ENCODE measurements at regions not wholly inside any gene's neighbourhood (a gene's known extent, or its start where the extent isn't known, plus 50 kb on each side); places are given as distances from the start of the nearest gene placed in this dataset.

DNA sequence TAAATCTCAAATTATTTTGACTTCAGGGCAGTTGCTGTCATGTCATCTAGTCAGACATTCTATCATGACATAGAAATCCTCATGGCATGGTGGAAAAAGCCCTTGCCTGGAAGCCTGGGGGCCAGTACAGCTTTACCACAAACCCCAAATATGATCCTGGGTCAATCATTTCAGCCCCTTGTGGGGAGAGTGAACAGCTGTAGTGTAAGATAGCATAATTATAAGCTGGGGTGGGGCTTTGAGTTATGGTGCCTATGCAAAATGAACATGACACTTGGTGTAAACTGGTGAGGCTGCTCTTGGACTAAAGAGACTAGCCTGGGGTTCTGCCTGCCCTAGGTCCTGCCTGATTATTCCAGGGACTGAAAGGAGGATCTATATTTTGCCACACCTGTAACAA, 207.7 kb upstream of the DDHD1 start:
- no peak for DNase-seq (ENCODE audit: low read depth, low spot score)
- H3K9me1 ChIP-seq (ENCODE audit: control insufficient read depth, extremely low read depth, insufficient read depth, low read length), result no peaks in the 10 kb centered on the region
- dilution Hi-C loops (cut with MboI; ENCODE audit: extremely low pct_ligation_motif_present, low sequenced_read_pairs), result no loop called here

DNA sequence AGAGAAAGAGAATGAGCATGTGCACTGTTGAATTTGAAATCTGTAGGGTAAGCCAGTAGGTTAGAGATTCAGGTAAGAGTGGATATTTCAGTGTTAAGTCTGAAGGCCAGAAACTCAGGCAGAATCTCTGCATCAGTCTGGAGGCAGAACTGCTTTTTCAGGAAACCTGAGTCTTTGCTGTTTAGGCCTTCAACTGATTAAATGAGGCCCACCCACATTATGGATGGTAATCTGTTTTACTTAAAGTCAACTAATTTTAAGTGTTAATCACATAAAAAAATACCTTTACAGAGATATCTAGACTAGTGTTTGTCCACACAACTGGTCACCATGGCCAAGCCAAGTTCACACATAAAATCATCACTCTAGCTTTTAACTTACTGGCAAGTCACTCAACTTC, 205.0 kb upstream of the DDHD1 start:
- dilution Hi-C loops (cut with MboI; ENCODE audit: extremely low pct_ligation_motif_present, low sequenced_read_pairs), result no loop called here
- H3K4me1 ChIP-seq (ENCODE audit: control insufficient read depth, extremely low read depth, insufficient read depth, low read length), result peaks cover 20% of the 10 kb centered on the region
- DNase-seq (ENCODE audit: low read depth, low spot score) (no peak), FAIRE-seq (no peak)
- no peak for TF ChIP-seq EZH2 (IDR thresholded peaks at IDR 0.05; ENCODE audit: low read length)
- TF ChIP-seq, protein P1, sequence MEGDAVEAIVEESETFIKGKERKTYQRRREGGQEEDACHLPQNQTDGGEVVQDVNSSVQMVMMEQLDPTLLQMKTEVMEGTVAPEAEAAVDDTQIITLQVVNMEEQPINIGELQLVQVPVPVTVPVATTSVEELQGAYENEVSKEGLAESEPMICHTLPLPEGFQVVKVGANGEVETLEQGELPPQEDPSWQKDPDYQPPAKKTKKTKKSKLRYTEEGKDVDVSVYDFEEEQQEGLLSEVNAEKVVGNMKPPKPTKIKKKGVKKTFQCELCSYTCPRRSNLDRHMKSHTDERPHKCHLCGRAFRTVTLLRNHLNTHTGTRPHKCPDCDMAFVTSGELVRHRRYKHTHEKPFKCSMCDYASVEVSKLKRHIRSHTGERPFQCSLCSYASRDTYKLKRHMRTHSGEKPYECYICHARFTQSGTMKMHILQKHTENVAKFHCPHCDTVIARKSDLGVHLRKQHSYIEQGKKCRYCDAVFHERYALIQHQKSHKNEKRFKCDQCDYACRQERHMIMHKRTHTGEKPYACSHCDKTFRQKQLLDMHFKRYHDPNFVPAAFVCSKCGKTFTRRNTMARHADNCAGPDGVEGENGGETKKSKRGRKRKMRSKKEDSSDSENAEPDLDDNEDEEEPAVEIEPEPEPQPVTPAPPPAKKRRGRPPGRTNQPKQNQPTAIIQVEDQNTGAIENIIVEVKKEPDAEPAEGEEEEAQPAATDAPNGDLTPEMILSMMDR (optimal IDR thresholded peaks at IDR 0.05 in 1 of 3, IDR thresholded peaks at IDR 0.05 in 1 of 3, conservative IDR thresholded peaks at IDR 0.05 in 1 of 3; ENCODE audit: extremely low read depth in 1 of 3, insufficient read depth in 2 of 3, low read length in 3 of 3), result no peak
- H4K20me1 ChIP-seq (ENCODE audit: control insufficient read depth, extremely low read depth, insufficient read depth, low read length), result no peaks in the 10 kb centered on the region
- no peaks in the 10 kb centered on the region for H3K36me3 ChIP-seq (ENCODE audit: control insufficient read depth in 2 of 2, extremely low read depth in 1 of 2, insufficient read depth in 2 of 2, low read length in 2 of 2)
- no peak overlapping the region for H2AFZ ChIP-seq (ENCODE audit: control insufficient read depth, low read length)
- no peaks in the 10 kb centered on the region for H3K27me3 ChIP-seq (ENCODE audit: control insufficient read depth, extremely low read depth, insufficient read depth, low read length)
- no peaks in the 10 kb centered on the region for H3K9me3 ChIP-seq (ENCODE audit: control insufficient read depth, low read depth, low read length)
- H3K9me1 ChIP-seq (ENCODE audit: control insufficient read depth, extremely low read depth, insufficient read depth, low read length), result no peaks in the 10 kb centered on the region
- no peaks in the 10 kb centered on the region for H3K79me2 ChIP-seq (ENCODE audit: control insufficient read depth, insufficient read depth, low read length)
- H3K9ac ChIP-seq (ENCODE audit: control insufficient read depth, extremely low read depth, insufficient read depth, low read length), result no peak overlapping the region
- H3K4me3 ChIP-seq (ENCODE audit: control insufficient read depth in 2 of 3, extremely low read depth in 1 of 3, insufficient read depth in 2 of 3, low read depth in 1 of 3, low read length in 3 of 3), result no peak overlapping the region
- no peak overlapping the region for H3K4me2 ChIP-seq (ENCODE audit: control insufficient read depth, extremely low read depth, insufficient read depth, low read depth, low read length)
- H3K27ac ChIP-seq (ENCODE audit: control insufficient read depth, insufficient read depth, low read length), result no peak overlapping the region

More for the DNA sequence above, 207.7 kb upstream of the DDHD1 start:
- H3K4me1 ChIP-seq (ENCODE audit: control insufficient read depth, extremely low read depth, insufficient read depth, low read length), result peaks cover 7% of the 10 kb centered on the region
- no peaks in the 10 kb centered on the region for H3K27me3 ChIP-seq (ENCODE audit: control insufficient read depth, extremely low read depth, insufficient read depth, low read length)
- no peak overlapping the region for H2AFZ ChIP-seq (ENCODE audit: control insufficient read depth, low read length)
- no peak overlapping the region for H3K4me3 ChIP-seq (ENCODE audit: control insufficient read depth in 2 of 3, extremely low read depth in 1 of 3, insufficient read depth in 2 of 3, low read depth in 1 of 3, low read length in 3 of 3)
- H3K36me3 ChIP-seq (ENCODE audit: control insufficient read depth in 2 of 2, extremely low read depth in 1 of 2, insufficient read depth in 2 of 2, low read length in 2 of 2), result no peaks in the 10 kb centered on the region
- H4K20me1 ChIP-seq (ENCODE audit: control insufficient read depth, extremely low read depth, insufficient read depth, low read length), result no peaks in the 10 kb centered on the region
- H3K9ac ChIP-seq (ENCODE audit: control insufficient read depth, extremely low read depth, insufficient read depth, low read length), result no peak overlapping the region
- TF ChIP-seq EZH2 (IDR thresholded peaks at IDR 0.05; ENCODE audit: low read length), result no peak
- TF ChIP-seq, protein P1 (optimal IDR thresholded peaks at IDR 0.05 in 1 of 3, IDR thresholded peaks at IDR 0.05 in 1 of 3, conservative IDR thresholded peaks at IDR 0.05 in 1 of 3; ENCODE audit: extremely low read depth in 1 of 3, insufficient read depth in 2 of 3, low read length in 3 of 3), result no peak
- no peak overlapping the region for H3K27ac ChIP-seq (ENCODE audit: control insufficient read depth, insufficient read depth, low read length)
- no peak for FAIRE-seq
- no peaks in the 10 kb centered on the region for H3K79me2 ChIP-seq (ENCODE audit: control insufficient read depth, insufficient read depth, low read length)
- no peaks in the 10 kb centered on the region for H3K9me3 ChIP-seq (ENCODE audit: control insufficient read depth, low read depth, low read length)
- no peak overlapping the region for H3K4me2 ChIP-seq (ENCODE audit: control insufficient read depth, extremely low read depth, insufficient read depth, low read depth, low read length)

Measured in keratinocyte (primary cell).